GM12874 (cell line): ENCODE measurements at regions not wholly inside any gene's neighbourhood (a gene's known extent, or its start where the extent isn't known, plus 50 kb on each side); places are given as distances from the start of the nearest gene placed in this dataset.

Experiments
- TF ChIP-seq, protein P1 (sequence below): IDR thresholded peaks from 2 replicates; pipeline ENCODE4 v1.5.1; 2011; ENCODE audit warnings: low read depth, mild to moderate bottlenecking, control low read depth, low read length, moderate library complexity; ENCODE audit not compliant: insufficient read depth

- TF ChIP-seq, protein P1, sequence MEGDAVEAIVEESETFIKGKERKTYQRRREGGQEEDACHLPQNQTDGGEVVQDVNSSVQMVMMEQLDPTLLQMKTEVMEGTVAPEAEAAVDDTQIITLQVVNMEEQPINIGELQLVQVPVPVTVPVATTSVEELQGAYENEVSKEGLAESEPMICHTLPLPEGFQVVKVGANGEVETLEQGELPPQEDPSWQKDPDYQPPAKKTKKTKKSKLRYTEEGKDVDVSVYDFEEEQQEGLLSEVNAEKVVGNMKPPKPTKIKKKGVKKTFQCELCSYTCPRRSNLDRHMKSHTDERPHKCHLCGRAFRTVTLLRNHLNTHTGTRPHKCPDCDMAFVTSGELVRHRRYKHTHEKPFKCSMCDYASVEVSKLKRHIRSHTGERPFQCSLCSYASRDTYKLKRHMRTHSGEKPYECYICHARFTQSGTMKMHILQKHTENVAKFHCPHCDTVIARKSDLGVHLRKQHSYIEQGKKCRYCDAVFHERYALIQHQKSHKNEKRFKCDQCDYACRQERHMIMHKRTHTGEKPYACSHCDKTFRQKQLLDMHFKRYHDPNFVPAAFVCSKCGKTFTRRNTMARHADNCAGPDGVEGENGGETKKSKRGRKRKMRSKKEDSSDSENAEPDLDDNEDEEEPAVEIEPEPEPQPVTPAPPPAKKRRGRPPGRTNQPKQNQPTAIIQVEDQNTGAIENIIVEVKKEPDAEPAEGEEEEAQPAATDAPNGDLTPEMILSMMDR: no peak
Observed at GRCh38 chr5:44969825-44970224, 161.1 kb downstream of the MRPS30 start.

- TF ChIP-seq, protein P1: no peak
Observed at GRCh38 chr5:44974813-44975212, 166.1 kb downstream of the MRPS30 start.

DNA sequence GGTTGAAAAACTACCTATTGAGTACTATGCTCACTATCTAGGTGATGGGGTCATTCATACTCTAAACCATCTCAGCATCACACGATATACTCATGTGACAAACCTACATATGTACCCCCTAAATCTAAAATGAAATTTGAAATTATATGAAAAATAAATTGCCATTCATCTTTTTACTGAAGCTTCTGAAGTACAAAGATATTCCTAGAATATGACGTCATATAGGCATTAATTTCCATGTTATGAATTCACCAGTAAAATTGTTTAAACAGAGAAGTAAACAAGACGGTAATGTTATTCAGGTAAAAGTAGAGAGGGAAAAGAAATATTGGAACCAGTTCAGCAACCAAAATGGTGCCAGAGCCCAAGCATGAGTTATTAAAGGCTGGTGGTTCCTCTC lies 173.0 kb downstream of the MRPS30 start:
- TF ChIP-seq, protein P1: no peak

- TF ChIP-seq, protein P1: no peak
Observed at GRCh38 chr5:44983006-44983405, 174.3 kb downstream of the MRPS30 start.

- TF ChIP-seq, protein P1: no peak
Observed at GRCh38 chr5:44987026-44987425, 178.3 kb downstream of the MRPS30 start.

- TF ChIP-seq, protein P1: no peak
Observed at GRCh38 chr5:44991693-44992092, 182.9 kb downstream of the MRPS30 start.

DNA sequence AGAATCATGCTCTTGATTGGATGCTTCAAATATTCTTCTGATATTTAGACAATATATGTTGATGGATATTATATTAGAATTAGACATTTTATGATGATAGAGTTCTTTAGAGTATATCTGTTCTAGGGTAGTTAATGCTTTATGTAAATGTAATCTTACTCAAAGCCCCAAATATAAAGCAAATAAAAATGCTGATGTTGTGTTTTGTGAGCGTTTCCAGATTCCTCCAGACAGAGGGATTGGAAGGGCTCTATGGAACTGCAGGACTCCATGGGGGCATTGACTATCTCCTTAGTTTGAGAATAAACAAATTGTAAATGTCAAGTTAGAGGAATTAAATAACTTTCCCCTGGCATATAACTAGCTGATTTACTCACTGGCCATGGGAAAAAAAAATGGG lies 184.5 kb downstream of the MRPS30 start:
- TF ChIP-seq, protein P1: no peak

GRCh38 chr5:44997506-44997905 lies 188.8 kb downstream of the MRPS30 start:
- TF ChIP-seq, protein P1: no peak
